CD14-positive monocyte (primary cell): ENCODE measurements at regions not wholly inside any gene's neighbourhood (a gene's known extent, or its start where the extent isn't known, plus 50 kb on each side); places are given as distances from the start of the nearest gene placed in this dataset.

ENCODE experiments used
- DNase-seq, 3 donors: peaks; one replicate each; pipeline ENCODE4 v3.0.0-alpha.2; 2011 to 2022
- H2AFZ ChIP-seq: 2 replicates; pipeline ENCODE4 v1.6.0; 2012; ENCODE audit warnings: mild to moderate bottlenecking, low read depth, low read length, inconsistent platforms; ENCODE audit not compliant: insufficient read depth, poor library complexity, severe bottlenecking
- H3K27ac ChIP-seq, 2 donors: 1 replicate in 1 of 2; 2 replicates in 1 of 2; pipeline ENCODE4 v1.5.1; 2012 to 2013; ENCODE audit warnings: low read length in 2 of 2, control low read depth in 1 of 2, inconsistent platforms in 1 of 2, low read depth in 1 of 2, mild to moderate bottlenecking in 1 of 2
- H3K27me3 ChIP-seq, 2 donors: one replicate each; pipeline versions ENCODE4 v1.6.0 to v1.6.1; 2011 to 2013; ENCODE audit warnings: low read length in 2 of 2; ENCODE audit not compliant: control insufficient read depth in 2 of 2, insufficient read depth in 2 of 2
- H3K36me3 ChIP-seq, 2 donors: replicated peaks in 1 of 2; 1 replicate in 1 of 2; 2 replicates in 1 of 2; pipeline versions ENCODE4 v1.5.1 to v1.6.1; 2012 to 2013; ENCODE audit warnings: low read length in 2 of 2, control low read depth in 1 of 2, inconsistent platforms in 1 of 2, mild to moderate bottlenecking in 1 of 2; ENCODE audit not compliant: insufficient read depth in 2 of 2, control insufficient read depth in 1 of 2
- H3K4me1 ChIP-seq, 2 donors: 1 replicate in 1 of 2; 2 replicates in 1 of 2; pipeline versions ENCODE4 v1.5.1 to v1.6.1; 2012 to 2013; ENCODE audit warnings: low read length in 2 of 2, control low read depth in 1 of 2, inconsistent platforms in 1 of 2, mild to moderate bottlenecking in 1 of 2, moderate library complexity in 1 of 2; ENCODE audit not compliant: insufficient read depth in 2 of 2, control insufficient read depth in 1 of 2
- H3K4me2 ChIP-seq: replicated peaks from 2 replicates; pipeline ENCODE3; 2012; ENCODE audit warnings: low read length, moderate library complexity, mild to moderate bottlenecking; ENCODE audit not compliant: poor library complexity, severe bottlenecking; ENCODE audit errors: extremely low read depth
- H3K4me3 ChIP-seq, 3 experiments: fragments of 200-600 bp in 1 of 3; sonication (generic) in 1 of 3; replicated peaks in 1 of 3; 1 replicate in 2 of 3; 2 replicates in 1 of 3; pipeline ENCODE4 v1.5.1; 2011 to 2013; ENCODE audit warnings: low read length in 3 of 3, mild to moderate bottlenecking in 3 of 3, control low read depth in 2 of 3, low read depth in 2 of 3, inconsistent platforms in 1 of 3, moderate library complexity in 1 of 3
- H3K79me2 ChIP-seq: 2 replicates; pipeline ENCODE4 v1.6.0; 2012; ENCODE audit warnings: mild to moderate bottlenecking, control low read depth, inconsistent platforms, low read length, moderate library complexity; ENCODE audit not compliant: insufficient read depth
- H3K9ac ChIP-seq: 2 replicates; pipeline ENCODE4 v1.6.0; 2017; ENCODE audit warnings: low read length, mild to moderate bottlenecking; ENCODE audit not compliant: insufficient read depth, poor library complexity, severe bottlenecking
- H3K9me3 ChIP-seq, 2 donors: replicated peaks in 1 of 2; 1 replicate in 1 of 2; 2 replicates in 1 of 2; pipeline versions ENCODE4 v1.5.1 to v1.6.1; 2012 to 2013; ENCODE audit warnings: low read length in 2 of 2, control low read depth in 1 of 2; ENCODE audit not compliant: control insufficient read depth in 1 of 2, insufficient read depth in 1 of 2
- H4K20me1 ChIP-seq: 2 replicates; pipeline ENCODE4 v1.6.0; 2012; ENCODE audit warnings: mild to moderate bottlenecking, low read length, control low read depth, moderate library complexity; ENCODE audit not compliant: insufficient read depth
- H3K27ac Mint-ChIP-seq, 7 donors: one replicate each; pipeline ENCODE4 v1.8.0; 2020; ENCODE audit warnings: mild to moderate bottlenecking in 7 of 7, mixed read lengths in 7 of 7, moderate library complexity in 6 of 7, inconsistent platforms in 2 of 7
- H3K27me3 Mint-ChIP-seq, 3 donors: one replicate each; pipeline ENCODE4 v1.8.0; 2021 to 2022; ENCODE audit warnings: low read depth in 3 of 3, mild to moderate bottlenecking in 3 of 3, mixed read lengths in 3 of 3, moderate library complexity in 3 of 3, inconsistent platforms in 1 of 3
- H3K36me3 Mint-ChIP-seq, 2 donors: one replicate each; pipeline ENCODE4 v1.8.0; 2020; ENCODE audit warnings: mixed read lengths in 2 of 2, inconsistent platforms in 1 of 2, mild to moderate bottlenecking in 1 of 2
- H3K4me1 Mint-ChIP-seq: one replicate; pipeline ENCODE4 v1.8.0; 2020; ENCODE audit warnings: mild to moderate bottlenecking, mixed read lengths
- H3K4me3 Mint-ChIP-seq, 2 donors: one replicate each; pipeline ENCODE4 v1.8.0; 2020; ENCODE audit warnings: mild to moderate bottlenecking in 2 of 2, mixed read lengths in 2 of 2, moderate library complexity in 1 of 2
- H3K9me3 Mint-ChIP-seq, 7 donors: one replicate each; pipeline ENCODE4 v1.8.0; 2020 to 2022; ENCODE audit warnings: mixed read lengths in 7 of 7, mild to moderate bottlenecking in 6 of 7, moderate library complexity in 6 of 7, inconsistent platforms in 2 of 7
- WGBS: methylation state at CpG from one replicate; pipeline ENCODE4 v1.1.5; 2013; ENCODE audit warnings: missing lambda C conversion rate; ENCODE audit not compliant: insufficient coverage; 5-methylcytosine and 5-hydroxymethylcytosine counted together
- intact Hi-C, 2 donors: fragments of 100-400 bp; cut with micrococcal nuclease; formaldehyde crosslinking; loops; one replicate each; pipeline versions ENCODE4 v1.15.0 to v1.15.1; 2023
- TF ChIP-seq, protein P1 (sequence below): fragments of 200-600 bp; IDR thresholded peaks from one replicate; pipeline ENCODE4 v1.8.0; 2022; ENCODE audit warnings: antibody characterized with exemption, mild to moderate bottlenecking

DNA sequence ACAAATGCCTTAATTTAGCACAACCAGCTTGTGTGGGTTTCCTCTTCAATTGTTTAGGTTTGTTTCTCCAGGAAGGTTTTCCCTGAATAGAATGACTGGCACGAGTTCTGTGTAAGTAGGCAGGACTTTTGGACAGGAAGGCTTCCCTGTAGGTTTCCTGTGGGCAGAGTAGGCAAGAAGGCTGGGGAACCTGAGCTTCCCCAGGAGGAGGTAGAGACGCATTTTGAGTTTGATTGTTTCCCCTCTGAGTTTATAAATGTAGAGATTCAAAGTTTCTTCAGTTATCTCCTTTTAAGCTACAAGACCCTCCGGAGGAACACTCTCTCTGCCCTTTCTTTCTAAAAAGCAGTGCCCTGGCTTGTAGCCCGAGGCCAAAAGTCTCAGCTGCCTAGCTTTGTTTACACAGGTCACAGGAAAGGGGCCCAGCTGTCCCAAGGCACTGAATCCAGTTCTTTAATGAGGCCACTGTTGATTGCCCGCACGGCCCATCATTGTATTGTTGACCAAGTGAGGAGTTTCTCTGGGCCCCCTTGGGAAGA, 66.6 kb upstream of the RDX start:
- TF ChIP-seq, protein P1, sequence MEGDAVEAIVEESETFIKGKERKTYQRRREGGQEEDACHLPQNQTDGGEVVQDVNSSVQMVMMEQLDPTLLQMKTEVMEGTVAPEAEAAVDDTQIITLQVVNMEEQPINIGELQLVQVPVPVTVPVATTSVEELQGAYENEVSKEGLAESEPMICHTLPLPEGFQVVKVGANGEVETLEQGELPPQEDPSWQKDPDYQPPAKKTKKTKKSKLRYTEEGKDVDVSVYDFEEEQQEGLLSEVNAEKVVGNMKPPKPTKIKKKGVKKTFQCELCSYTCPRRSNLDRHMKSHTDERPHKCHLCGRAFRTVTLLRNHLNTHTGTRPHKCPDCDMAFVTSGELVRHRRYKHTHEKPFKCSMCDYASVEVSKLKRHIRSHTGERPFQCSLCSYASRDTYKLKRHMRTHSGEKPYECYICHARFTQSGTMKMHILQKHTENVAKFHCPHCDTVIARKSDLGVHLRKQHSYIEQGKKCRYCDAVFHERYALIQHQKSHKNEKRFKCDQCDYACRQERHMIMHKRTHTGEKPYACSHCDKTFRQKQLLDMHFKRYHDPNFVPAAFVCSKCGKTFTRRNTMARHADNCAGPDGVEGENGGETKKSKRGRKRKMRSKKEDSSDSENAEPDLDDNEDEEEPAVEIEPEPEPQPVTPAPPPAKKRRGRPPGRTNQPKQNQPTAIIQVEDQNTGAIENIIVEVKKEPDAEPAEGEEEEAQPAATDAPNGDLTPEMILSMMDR: no peak
- DNase-seq: no peak
- Histone ChIP-seq H4K20me1 (no peaks in the 10 kb centered on the region), H3K27ac (no peak overlapping the region), H2AFZ (peak overlapping the region; percentile 54), H3K9me3 (no peaks in the 10 kb centered on the region), H3K79me2 (no peaks in the 10 kb centered on the region), H3K4me3 (no peak overlapping the region), H3K4me1 (no peaks in the 10 kb centered on the region), H3K4me2 (no peak overlapping the region), H3K27me3 (no peaks in the 10 kb centered on the region), H3K9ac (no peak overlapping the region), H3K36me3 (no peaks in the 10 kb centered on the region)
- H3K9me3 Mint-ChIP-seq: no peaks in the 10 kb centered on the region
- H3K27me3 Mint-ChIP-seq: peaks cover 0 to 5% (median 2%) of the 10 kb centered on the region in 3 donors
- H3K4me3 Mint-ChIP-seq: no peak overlapping the region
- intact Hi-C loops: no loop called here
- H3K36me3 Mint-ChIP-seq: no peaks in the 10 kb centered on the region
- 20% methylated on average over 3 of the region's 6 CpGs for WGBS
- no peak overlapping the region for H3K27ac Mint-ChIP-seq
- no peaks in the 10 kb centered on the region for H3K4me1 Mint-ChIP-seq

DNA sequence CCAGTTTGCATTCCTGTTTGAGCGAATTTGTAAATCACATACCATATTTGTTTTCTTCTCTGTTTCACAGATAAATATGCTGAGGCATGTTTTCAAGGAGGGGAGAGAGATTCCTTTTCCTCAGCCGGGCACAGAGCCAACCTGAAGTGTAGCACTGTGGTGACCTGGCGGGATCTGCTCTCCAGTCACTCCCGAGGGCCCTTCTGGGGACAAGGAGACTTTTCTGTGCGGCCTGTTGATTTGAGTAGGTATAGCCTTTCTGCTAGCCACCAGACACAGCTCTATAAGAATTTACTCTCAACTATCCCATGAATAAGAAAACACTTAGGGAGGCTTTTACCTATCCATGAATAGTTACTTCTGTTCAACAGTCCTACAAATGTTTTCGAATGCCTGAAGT, 63.5 kb upstream of the FDX1 start:
- 40% methylated on average over 1 of the region's 6 CpGs for WGBS
- TF ChIP-seq, protein P1: no peak
- Histone ChIP-seq H3K4me2 (no peak overlapping the region), H3K79me2 (no peaks in the 10 kb centered on the region), H4K20me1 (no peaks in the 10 kb centered on the region), H2AFZ (no peak overlapping the region), H3K27ac (no peak overlapping the region), H3K4me1 (no peaks in the 10 kb centered on the region), H3K9ac (no peak overlapping the region), H3K9me3 (no peaks in the 10 kb centered on the region), H3K36me3 (no peaks in the 10 kb centered on the region), H3K4me3 (no peak overlapping the region), H3K27me3 (no peaks in the 10 kb centered on the region)
- H3K36me3 Mint-ChIP-seq: no peaks in the 10 kb centered on the region
- peaks cover 1% of the 10 kb centered on the region for H3K4me1 Mint-ChIP-seq
- H3K27ac Mint-ChIP-seq: no peak overlapping the region
- no peak overlapping the region for H3K4me3 Mint-ChIP-seq
- peaks cover 0 to 2% (median 0%) of the 10 kb centered on the region in 7 donors for H3K9me3 Mint-ChIP-seq
- intact Hi-C loops: no loop called here
- H3K27me3 Mint-ChIP-seq: peaks cover 0 to 6% (median 0%) of the 10 kb centered on the region in 3 donors
- no peak for DNase-seq
